Mucosa of descending colon (tissue), 3 donors: ENCODE measurements at regions not wholly inside any gene's neighbourhood (a gene's known extent, or its start where the extent isn't known, plus 50 kb on each side); places are given as distances from the start of the nearest gene placed in this dataset.
A peak's percentile ranks its signal among the peaks of the same experiment; 100 is the strongest.

Experiments used
- ATAC-seq: fragments of 200-7000 bp; cut with Tn5 transposase; one replicate; pipeline ENCODE4 v1.9.1; 2020; ENCODE audit warnings: mild to moderate bottlenecking, moderate library complexity
- DNase-seq, 3 donors: peaks; one replicate each; pipeline ENCODE4 v3.0.0-alpha.2; 2020
- H3K36me3 ChIP-seq: fragments of 200-600 bp; one replicate; pipeline ENCODE4 v1.8.0; 2021; ENCODE audit warnings: low read depth, mild to moderate bottlenecking
- H3K4me1 ChIP-seq: fragments of 200-600 bp; one replicate; pipeline ENCODE4 v1.8.0; 2021; ENCODE audit warnings: low read depth, mild to moderate bottlenecking
- H3K4me3 ChIP-seq: fragments of 200-600 bp; one replicate; pipeline ENCODE4 v1.8.0; 2021; ENCODE audit warnings: mild to moderate bottlenecking
- H3K9me3 ChIP-seq: fragments of 200-600 bp; one replicate; pipeline ENCODE4 v1.8.0; 2021; ENCODE audit warnings: mild to moderate bottlenecking
- CTCF ChIP-seq: fragments of 200-600 bp; IDR thresholded peaks from one replicate; pipeline ENCODE4 v1.8.0; 2022; ENCODE audit warnings: antibody characterized with exemption, mild to moderate bottlenecking
- intact Hi-C, 2 donors: fragments of 100-400 bp; cut with DNase I in 1 of 2; cut with micrococcal nuclease in 1 of 2; formaldehyde crosslinking; loops; one replicate each; pipeline versions ENCODE4 v1.11.0 to v1.11.1; 2022; cut with DNase I, micrococcal nuclease
- donor health status: DM: no; HTN: no; CAD: no; lungs with moderate emphysema.
- donor health status: DM: no; HTN: no; CAD: no.
- donor health status: DM: no; HTN: yes; CAD: no.

- TF ChIP-seq CTCF, result no peak
- DNase-seq, result no peak
- ATAC-seq, result no peak
- no peaks in the 10 kb centered on the region for H3K9me3 ChIP-seq
- H3K4me3 ChIP-seq, result no peak overlapping the region
- no peaks in the 10 kb centered on the region for H3K4me1 ChIP-seq
- H3K36me3 ChIP-seq, result no peaks in the 10 kb centered on the region
- intact Hi-C loops, result no loop called here
These were observed 191.4 kb upstream of the LEF1 start for GRCh38 chr4:108359986-108360681.

- Histone ChIP-seq H3K4me3 (no peak overlapping the region), H3K36me3 (no peaks in the 10 kb centered on the region), H3K4me1 (no peaks in the 10 kb centered on the region), H3K9me3 (no peaks in the 10 kb centered on the region)
- no peak for ATAC-seq
- TF ChIP-seq CTCF, result no peak
- DNase-seq, result no peak
- intact Hi-C loops, result no loop called here
These were observed 190.6 kb upstream of the LEF1 start for GRCh38 chr4:108359130-108359985.

GRCh38 chr4:108355902-108356535 is 187.3 kb upstream of the LEF1 start:
- intact Hi-C loops, result no loop called here
- H3K9me3 ChIP-seq, result no peaks in the 10 kb centered on the region
- no peak for TF ChIP-seq CTCF
- peaks cover 7% of the 10 kb centered on the region for H3K4me1 ChIP-seq
- H3K36me3 ChIP-seq, result no peaks in the 10 kb centered on the region
- ATAC-seq (no peak), DNase-seq (no peak)
- no peak overlapping the region for H3K4me3 ChIP-seq

GRCh38 chr4:108355186-108355901 is 186.6 kb upstream of the LEF1 start:
- DNase-seq, result no peak
- TF ChIP-seq CTCF, result no peak
- intact Hi-C loops, result no loop called here
- H3K9me3 ChIP-seq, result no peaks in the 10 kb centered on the region
- no peaks in the 10 kb centered on the region for H3K36me3 ChIP-seq
- H3K4me3 ChIP-seq, result no peak overlapping the region
- ATAC-seq, result peak; percentile 63
- H3K4me1 ChIP-seq, result peaks cover 7% of the 10 kb centered on the region

GRCh38 chr4:108352664-108353308 is 184.1 kb upstream of the LEF1 start:
- Histone ChIP-seq H3K36me3 (no peaks in the 10 kb centered on the region), H3K4me1 (peaks cover 7% of the 10 kb centered on the region), H3K9me3 (no peaks in the 10 kb centered on the region), H3K4me3 (no peak overlapping the region)
- peak; percentile 81 for ATAC-seq
- intact Hi-C loops, result no loop called here
- DNase-seq, result no peak
- TF ChIP-seq CTCF, result no peak
